H1 (cell line): ENCODE measurements at regions not wholly inside any gene's neighbourhood (a gene's known extent, or its start where the extent isn't known, plus 50 kb on each side); places are given as distances from the start of the nearest gene placed in this dataset.

Experiments
- CTCF ChIA-PET: fragments of 300-600 bp; sonication (Branson Sonifier 250); formaldehyde crosslinking; loops from one replicate; lab custom pipeline; 2021; ENCODE audit not compliant: partially characterized antibody; lab: Charles Lee
- POLR2A ChIA-PET: fragments of 300-600 bp; sonication (Branson Sonifier 250); formaldehyde crosslinking; loops from one replicate; lab custom pipeline; 2021; ENCODE audit warnings: inconsistent platforms; ENCODE audit not compliant: partially characterized antibody; lab: Charles Lee
- DNase-seq, 2 experiments: peaks; one replicate each; pipeline versions ENCODE4 v3.0.0 to v3.0.0-alpha.2; 2010 to 2022; ENCODE audit warnings: low spot score in 2 of 2, low read depth in 1 of 2, mixed read lengths in 1 of 2
- FAIRE-seq: peaks from 2 replicates; lab custom pipeline; 2011; peaks lifted over from hg19 to GRCh38; lab: Jason Lieb, UNC
- H2AFZ ChIP-seq: 2 replicates; pipeline ENCODE4 v1.8.1; 2012; ENCODE audit warnings: low read length, inconsistent platforms
- H2AK5ac ChIP-seq: 2 replicates; pipeline ENCODE4 v1.6.1; 2013; ENCODE audit warnings: low read depth, low read length
- H2BK120ac ChIP-seq: replicated peaks from 2 replicates; pipeline ENCODE3; 2013; ENCODE audit warnings: low read depth, low read length, inconsistent platforms
- H2BK12ac ChIP-seq: 2 replicates; pipeline ENCODE4 v1.6.1; 2013; ENCODE audit warnings: low read depth, low read length
- H2BK15ac ChIP-seq: 2 replicates; pipeline ENCODE4 v1.6.1; 2013; ENCODE audit warnings: low read length
- H2BK20ac ChIP-seq: 2 replicates; pipeline ENCODE4 v1.6.1; 2013; ENCODE audit warnings: low read length
- H2BK5ac ChIP-seq: 2 replicates; pipeline ENCODE4 v1.6.1; 2013; ENCODE audit warnings: low read depth, low read length
- H3K14ac ChIP-seq: 2 replicates; pipeline ENCODE4 v1.6.1; 2013; ENCODE audit warnings: inconsistent platforms; ENCODE audit not compliant: insufficient read length
- H3K18ac ChIP-seq: 2 replicates; pipeline ENCODE4 v1.6.1; 2013; ENCODE audit warnings: low read length; ENCODE audit errors: extremely low read depth
- H3K23ac ChIP-seq: 2 replicates; pipeline ENCODE4 v1.6.1; 2013; ENCODE audit warnings: inconsistent platforms; ENCODE audit not compliant: insufficient read length
- H3K23me2 ChIP-seq: 2 replicates; pipeline ENCODE4 v1.6.1; 2013; ENCODE audit warnings: low read depth, low read length
- H3K27ac ChIP-seq: 2 replicates; pipeline ENCODE4 v1.6.1; 2011; ENCODE audit warnings: low read depth, low read length, inconsistent platforms
- H3K27me3 ChIP-seq, 4 experiments: replicated peaks in 1 of 4; 1 replicate in 1 of 4; 2 replicates in 3 of 4; pipeline versions ENCODE4 v1.6.1 to v1.8.1; 2011 to 2013; ENCODE audit warnings: low read length in 3 of 4, mild to moderate bottlenecking in 3 of 4, inconsistent platforms in 2 of 4, mixed read lengths in 2 of 4, moderate library complexity in 1 of 4; ENCODE audit not compliant: control insufficient read depth in 3 of 4, insufficient read depth in 3 of 4; ENCODE audit errors: extremely low read depth in 1 of 4
- H3K36me3 ChIP-seq, 4 experiments: 2 replicates each; pipeline versions ENCODE4 v1.6.1 to v1.8.1; 2011 to 2013; ENCODE audit warnings: mild to moderate bottlenecking in 4 of 4, low read length in 3 of 4, moderate library complexity in 2 of 4, control low read depth in 1 of 4, inconsistent platforms in 1 of 4; ENCODE audit not compliant: insufficient read depth in 4 of 4, control insufficient read depth in 2 of 4
- H3K4ac ChIP-seq: replicated peaks from 2 replicates; pipeline ENCODE3; 2013; ENCODE audit warnings: low read length, low read depth, mixed read lengths, inconsistent platforms; ENCODE audit not compliant: insufficient read length
- H3K4me1 ChIP-seq, 4 experiments: replicated peaks in 1 of 4; 1 replicate in 1 of 4; 2 replicates in 3 of 4; pipeline versions ENCODE4 v1.6.1 to v1.8.1; 2011 to 2013; ENCODE audit warnings: low read length in 3 of 4, inconsistent platforms in 2 of 4, mixed read lengths in 1 of 4; ENCODE audit not compliant: insufficient read depth in 4 of 4, control insufficient read depth in 3 of 4
- H3K4me2 ChIP-seq, 2 experiments: 2 replicates each; pipeline versions ENCODE4 v1.6.1 to v1.8.1; 2011 to 2013; ENCODE audit warnings: low read depth in 2 of 2, low read length in 2 of 2, control low read depth in 1 of 2, inconsistent platforms in 1 of 2, mild to moderate bottlenecking in 1 of 2; ENCODE audit not compliant: insufficient read depth in 1 of 2
- H3K4me3 ChIP-seq, 4 experiments: fragments of 200-600, 300-600 bp in 1 of 4; sonication (generic), shearing (Covaris generic), sonication (Bioruptor Twin) in 1 of 4; 2 replicates each; pipeline versions ENCODE4 v1.5.1 to v1.8.1; 2011 to 2016; ENCODE audit warnings: low read length in 4 of 4, low read depth in 3 of 4, control low read depth in 2 of 4, inconsistent platforms in 2 of 4, mild to moderate bottlenecking in 2 of 4, mixed read lengths in 1 of 4, moderate library complexity in 1 of 4; ENCODE audit not compliant: insufficient read depth in 2 of 4; ENCODE audit errors: extremely low read depth in 1 of 4
- H3K56ac ChIP-seq: replicated peaks from 2 replicates; pipeline ENCODE3; 2013; ENCODE audit warnings: low read depth, mild to moderate bottlenecking, mixed read lengths, low read length, inconsistent platforms; ENCODE audit not compliant: insufficient read length
- H3K79me1 ChIP-seq: 2 replicates; pipeline ENCODE4 v1.6.1; 2013; ENCODE audit warnings: low read depth, low read length, control low read depth
- H3K79me2 ChIP-seq, 2 experiments: 2 replicates each; pipeline versions ENCODE4 v1.6.1 to v1.8.1; 2012 to 2013; ENCODE audit warnings: low read length in 2 of 2, mild to moderate bottlenecking in 2 of 2, inconsistent platforms in 1 of 2; ENCODE audit not compliant: insufficient read depth in 2 of 2, control insufficient read depth in 1 of 2
- H3K9ac ChIP-seq, 4 experiments: replicated peaks in 1 of 4; 1 replicate in 1 of 4; 2 replicates in 3 of 4; pipeline versions ENCODE4 v1.6.1 to v1.8.1; 2011 to 2013; ENCODE audit warnings: low read depth in 3 of 4, low read length in 3 of 4, control low read depth in 2 of 4, mild to moderate bottlenecking in 2 of 4, moderate library complexity in 2 of 4, inconsistent platforms in 1 of 4; ENCODE audit errors: extremely low read depth in 1 of 4
- H3K9me3 ChIP-seq, 2 experiments: 2 replicates each; pipeline versions ENCODE4 v1.6.1 to v1.8.1; 2012 to 2013; ENCODE audit warnings: mild to moderate bottlenecking in 2 of 2, moderate library complexity in 2 of 2, control low read depth in 1 of 2, inconsistent platforms in 1 of 2, low read depth in 1 of 2, low read length in 1 of 2, mixed read lengths in 1 of 2; ENCODE audit not compliant: insufficient read depth in 2 of 2
- H4K20me1 ChIP-seq, 2 experiments: replicated peaks in 1 of 2; 2 replicates each; pipeline versions ENCODE3 to v1.8.1; 2011 to 2013; ENCODE audit warnings: inconsistent platforms in 2 of 2, low read length in 2 of 2, mild to moderate bottlenecking in 1 of 2; ENCODE audit not compliant: insufficient read depth in 2 of 2, control insufficient read depth in 1 of 2
- H4K5ac ChIP-seq: 2 replicates; pipeline ENCODE4 v1.6.1; 2013; ENCODE audit warnings: low read length, low read depth, mixed read lengths, inconsistent platforms; ENCODE audit not compliant: insufficient read length
- H4K8ac ChIP-seq: 2 replicates; pipeline ENCODE4 v1.8.0; 2013; ENCODE audit warnings: mild to moderate bottlenecking, moderate library complexity, low read length, inconsistent platforms; ENCODE audit not compliant: insufficient read depth; ENCODE audit errors: extremely low read depth
- H4K91ac ChIP-seq: replicated peaks from 2 replicates; pipeline ENCODE3; 2013; ENCODE audit warnings: low read length, mixed read lengths, inconsistent platforms; ENCODE audit not compliant: insufficient read length
- BCL11A ChIP-seq, 2 experiments: IDR thresholded peaks; one replicate each; pipeline ENCODE4 v1.6.1; 2011; ENCODE audit warnings: low read depth in 2 of 2, low read length in 2 of 2, mild to moderate bottlenecking in 2 of 2
- CBX8 ChIP-seq: fragments of 300-800, 300-1000 bp; sonication (generic); IDR thresholded peaks from 2 replicates; pipeline ENCODE4 v1.7.1; 2016; ENCODE audit warnings: low read depth, low read length, borderline replicate concordance
- CEBPB ChIP-seq: IDR thresholded peaks from 2 replicates; pipeline ENCODE4 v1.6.1; 2012; ENCODE audit warnings: low read depth, low read length
- EGR1 ChIP-seq: IDR thresholded peaks from 2 replicates; pipeline ENCODE4 v1.6.1; 2011; ENCODE audit warnings: low read depth, low read length, borderline replicate concordance
- GABPA ChIP-seq: IDR thresholded peaks from 2 replicates; pipeline ENCODE4 v1.6.1; 2011; ENCODE audit warnings: mild to moderate bottlenecking, low read length, moderate library complexity, borderline replicate concordance; ENCODE audit not compliant: insufficient read depth
- WGBS, 2 experiments: shearing (Covaris generic) in 1 of 2; methylation state at CpG; one replicate each; pipeline versions ENCODE4 v1.1.6 to v1.1.7; 2013 to 2015; ENCODE audit warnings: low lambda C conversion rate in 2 of 2, mixed read lengths in 2 of 2, inconsistent platforms in 1 of 2, low coverage in 1 of 2, missing lambda C conversion rate in 1 of 2; ENCODE audit not compliant: insufficient replicate concordance in 2 of 2, insufficient coverage in 1 of 2, insufficient read length in 1 of 2; ENCODE audit errors: extremely low coverage in 1 of 2, missing lambda C conversion rate in 1 of 2; 5-methylcytosine and 5-hydroxymethylcytosine counted together
- TF ChIP-seq, protein P1 (sequence below): IDR thresholded peaks from 2 replicates; pipeline ENCODE4 v1.6.1; 2011; ENCODE audit warnings: low read depth, mild to moderate bottlenecking, low read length; ENCODE audit not compliant: insufficient read depth

DNA sequence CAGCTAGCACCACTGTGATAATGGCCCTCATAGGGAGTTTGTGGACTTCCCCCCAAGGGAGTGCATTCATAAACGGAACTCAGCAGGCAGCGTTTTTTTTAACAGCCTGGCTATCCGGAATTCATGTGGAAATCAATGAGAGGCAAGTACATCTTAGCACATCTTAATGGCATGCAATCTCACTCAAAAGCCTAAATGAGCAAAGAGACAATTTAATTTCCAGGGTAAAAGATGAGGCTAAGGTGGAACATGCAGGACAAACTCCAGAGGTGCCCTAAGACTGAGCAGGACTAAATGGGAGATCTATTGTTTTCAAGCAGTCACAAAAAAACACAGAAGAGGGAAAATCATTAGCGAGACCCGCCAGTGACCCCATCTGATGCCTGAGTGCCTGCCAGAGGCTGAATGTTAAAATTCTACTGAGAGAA is 243.5 kb upstream of the KCNIP4 start:
- H2AK5ac ChIP-seq: no peak overlapping the region
- H4K5ac ChIP-seq: no peak overlapping the region
- no peaks in the 10 kb centered on the region for H3K23me2 ChIP-seq
- H3K27me3 ChIP-seq: peaks cover 0 to 1% (median 0%) of the 10 kb centered on the region in 4 experiments; a peak in 1 of 7 replicates
- no peak overlapping the region for H3K14ac ChIP-seq
- no peaks in the 10 kb centered on the region for H3K36me3 ChIP-seq
- no peak for DNase-seq
- no peaks in the 10 kb centered on the region for H3K79me2 ChIP-seq
- no peak overlapping the region for H3K9ac ChIP-seq
- ChIA-PET CTCF (no interaction called here), POLR2A (no interaction called here)
- no peak overlapping the region for H2BK120ac ChIP-seq
- 21% methylated on average over 5 of the region's 5 CpGs; no CpG with 5 or more reads in 1 of the 2 experiments for WGBS, 2 experiments
- peaks cover 0 to 12% (median 5%) of the 10 kb centered on the region in 4 experiments; a peak in 6 of 7 replicates for H3K4me1 ChIP-seq
- H3K4me2 ChIP-seq: peak overlapping the region; percentile 30 to 32; a peak in 2 of 4 replicates
- TF ChIP-seq EGR1 (no peak), CBX8 (no peak), BCL11A (IDR thresholded peaks at IDR 0.05; ENCODE audit: low read depth in 2 of 2, low read length in 2 of 2) (no peak), CEBPB (no peak), GABPA (no peak)
- TF ChIP-seq, protein P1, sequence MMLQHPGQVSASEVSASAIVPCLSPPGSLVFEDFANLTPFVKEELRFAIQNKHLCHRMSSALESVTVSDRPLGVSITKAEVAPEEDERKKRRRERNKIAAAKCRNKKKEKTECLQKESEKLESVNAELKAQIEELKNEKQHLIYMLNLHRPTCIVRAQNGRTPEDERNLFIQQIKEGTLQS: no peak
- H2BK20ac ChIP-seq: no peak overlapping the region
- no peak overlapping the region for H3K23ac ChIP-seq
- peak overlapping the region in 1 of 4 experiments; percentile 1; a peak in 1 of 8 replicates for H3K4me3 ChIP-seq
- no peaks in the 10 kb centered on the region for H3K79me1 ChIP-seq
- no peak overlapping the region for H2BK5ac ChIP-seq
- no peaks in the 10 kb centered on the region for H3K9me3 ChIP-seq
- FAIRE-seq: no peak
- H4K8ac ChIP-seq: no peak overlapping the region
- H4K20me1 ChIP-seq: no peaks in the 10 kb centered on the region
- H4K91ac ChIP-seq: no peak overlapping the region
- no peak overlapping the region for H3K27ac ChIP-seq
- H3K4ac ChIP-seq: no peak overlapping the region
- peak overlapping the region; percentile 1; the same call in 1 of the 2 replicates for H2AFZ ChIP-seq
- no peak overlapping the region for H2BK12ac ChIP-seq
- no peak overlapping the region for H3K18ac ChIP-seq
- no peak overlapping the region for H3K56ac ChIP-seq
- H2BK15ac ChIP-seq: no peak overlapping the region
